ENCODE measurements at regions not wholly inside any gene's neighbourhood (a gene's known extent, or its start where the extent isn't known, plus 50 kb on each side); places are given as distances from the start of the nearest gene placed in this dataset.

GRCh38 chr13:78325585-78325984, 277.8 kb downstream of the POU4F1 start:
- no peak for DNase-seq

GRCh38 chr13:78323848-78324247, 279.5 kb downstream of the POU4F1 start:
- no peak for DNase-seq

DNA sequence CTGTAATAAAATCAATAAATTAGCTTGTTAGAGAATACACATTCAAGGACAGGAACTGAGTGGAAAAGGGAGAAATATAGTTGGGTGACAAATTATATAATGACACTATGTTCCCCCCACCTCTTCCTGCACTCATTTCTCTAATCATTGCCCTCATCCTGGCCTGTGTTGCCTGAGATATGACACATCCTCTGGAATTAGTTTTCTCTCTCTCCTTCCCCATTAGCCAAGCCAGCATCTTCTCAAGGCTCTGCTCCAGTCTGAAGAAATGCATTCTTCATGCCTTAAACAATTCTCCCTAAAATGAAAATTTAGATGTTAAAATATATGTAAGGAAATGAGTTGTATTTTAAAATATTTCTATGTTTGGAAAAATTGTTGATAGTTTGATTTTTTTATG, 280.3 kb downstream of the POU4F1 start:
- DNase-seq = no peak

- no peak for DNase-seq
Measured at GRCh38 chr13:78319101-78319627, 284.2 kb downstream of the POU4F1 start.

- no peak for DNase-seq
Measured at GRCh38 chr13:78317030-78317429, 286.3 kb downstream of the POU4F1 start.

GRCh38 chr13:78309497-78310180, 293.7 kb downstream of the POU4F1 start:
- no peak for DNase-seq

DNA sequence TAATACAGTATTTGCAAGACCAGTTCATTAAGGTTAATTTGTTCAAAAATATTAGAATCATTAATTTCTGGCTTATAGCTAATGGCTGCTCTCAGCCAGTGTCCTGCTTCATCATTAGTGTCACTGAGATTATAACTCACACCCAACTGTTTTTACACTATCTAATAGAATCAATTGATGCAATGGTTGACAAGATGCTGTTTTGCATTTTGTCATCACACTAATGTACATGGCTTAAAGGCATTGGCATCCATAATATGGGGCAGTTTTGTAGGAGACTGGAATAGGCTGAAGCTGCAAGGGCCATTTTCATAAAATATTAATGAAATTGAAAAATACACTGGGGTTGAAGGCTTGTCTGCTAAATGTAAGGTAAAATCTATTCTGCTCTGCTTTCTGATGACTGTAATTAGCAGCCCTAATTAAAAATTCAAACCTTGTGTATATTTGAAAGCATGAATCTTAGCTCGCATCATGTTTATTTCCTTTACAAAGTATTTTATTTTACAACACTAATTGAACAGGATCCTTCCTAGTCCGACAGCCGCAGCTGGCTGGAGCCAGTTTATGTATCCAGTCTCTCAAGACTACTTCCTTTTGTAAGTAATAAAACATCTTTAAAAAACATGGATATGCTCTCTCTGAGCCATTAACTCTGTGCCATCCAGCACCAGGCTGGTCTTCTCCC, 296.7 kb downstream of the POU4F1 start:
- no peak for DNase-seq

GRCh38 chr13:78305171-78305570, 298.2 kb downstream of the POU4F1 start:
- DNase-seq = no peak

DNA sequence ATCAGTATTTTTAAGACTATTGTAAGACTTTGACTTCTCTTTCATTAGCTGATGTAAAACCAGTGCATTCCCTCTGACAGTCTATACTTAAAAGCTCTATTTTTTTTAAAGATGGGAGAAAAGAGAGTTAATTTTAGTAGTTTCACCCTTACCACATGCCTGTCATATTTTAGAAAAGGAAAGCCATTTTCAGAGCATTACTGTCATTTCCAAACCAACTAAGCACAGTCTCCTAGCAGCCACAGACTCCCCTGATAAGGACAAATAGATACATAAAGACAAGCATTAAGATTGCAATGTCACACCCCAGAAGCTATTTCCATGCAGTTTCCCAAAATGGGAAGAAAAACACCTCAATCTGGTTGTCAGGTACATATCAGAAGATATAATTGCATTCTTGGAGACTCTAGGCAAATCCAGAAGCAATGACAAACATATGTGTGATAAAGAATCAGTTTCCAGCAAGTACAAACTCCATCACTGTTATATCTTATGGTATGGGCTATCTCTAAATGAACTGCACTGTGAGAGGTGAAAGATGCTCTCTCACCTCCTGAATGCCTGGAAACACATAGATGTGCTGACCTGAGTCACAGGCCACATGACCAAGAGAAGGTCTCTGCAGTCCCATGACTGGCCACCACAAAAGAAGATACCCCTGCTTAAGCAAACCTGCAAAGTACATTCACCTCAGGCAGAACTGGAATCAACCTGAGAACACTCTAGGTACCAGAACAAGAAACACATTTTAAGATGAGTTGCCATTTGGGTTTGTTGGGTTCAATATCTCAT, 303.3 kb downstream of the POU4F1 start:
- no peak for DNase-seq

DNA sequence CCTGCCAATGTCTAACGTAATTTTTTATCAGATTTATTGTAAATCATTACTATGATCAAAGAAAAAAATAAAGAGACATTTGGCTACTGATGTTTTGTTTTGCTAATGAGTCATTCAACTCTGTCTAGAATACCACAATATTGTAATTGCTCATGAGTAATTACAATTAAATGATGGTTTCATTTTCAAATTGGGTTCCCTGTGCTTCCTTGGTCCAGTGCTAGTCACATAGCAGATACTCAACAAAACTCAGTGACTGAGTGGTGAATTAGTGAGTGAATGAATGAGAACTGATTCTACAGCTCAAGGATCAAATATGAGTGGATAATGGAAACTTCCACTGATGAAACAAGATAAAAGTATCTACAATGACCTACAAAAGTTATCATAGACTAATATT, 304.7 kb downstream of the POU4F1 start:
- no peak for DNase-seq

- no peak for DNase-seq
Measured at GRCh38 chr13:78286748-78287147, 316.6 kb downstream of the POU4F1 start.

DNA sequence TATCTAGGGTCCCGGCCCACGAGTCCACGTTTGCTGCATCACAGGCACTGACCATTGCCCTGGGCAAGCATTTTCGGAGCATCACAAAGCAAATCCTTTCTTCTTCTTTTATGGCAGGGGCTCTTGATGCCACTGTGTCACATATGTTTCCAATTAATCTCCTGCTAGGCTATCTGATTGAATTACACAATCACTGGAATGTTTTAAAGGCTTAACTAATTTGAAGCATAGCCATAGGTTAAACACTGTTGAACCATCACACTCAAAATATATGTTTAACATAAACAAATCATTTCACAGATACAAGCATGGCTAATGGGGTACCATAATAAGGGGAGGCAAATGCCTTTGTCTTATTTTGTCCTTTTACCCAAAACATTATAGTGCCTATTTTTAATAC, 338.3 kb downstream of the POU4F1 start:
- DNase-seq = no peak

- no peak for DNase-seq
Measured at GRCh38 chr13:78258304-78258703, 339.7 kb upstream of the EDNRB start.

GRCh38 chr13:78256484-78256883, 337.9 kb upstream of the EDNRB start:
- no peak for DNase-seq

- DNase-seq = no peak
Measured at GRCh38 chr13:78254113-78254512, 335.5 kb upstream of the EDNRB start.

DNA sequence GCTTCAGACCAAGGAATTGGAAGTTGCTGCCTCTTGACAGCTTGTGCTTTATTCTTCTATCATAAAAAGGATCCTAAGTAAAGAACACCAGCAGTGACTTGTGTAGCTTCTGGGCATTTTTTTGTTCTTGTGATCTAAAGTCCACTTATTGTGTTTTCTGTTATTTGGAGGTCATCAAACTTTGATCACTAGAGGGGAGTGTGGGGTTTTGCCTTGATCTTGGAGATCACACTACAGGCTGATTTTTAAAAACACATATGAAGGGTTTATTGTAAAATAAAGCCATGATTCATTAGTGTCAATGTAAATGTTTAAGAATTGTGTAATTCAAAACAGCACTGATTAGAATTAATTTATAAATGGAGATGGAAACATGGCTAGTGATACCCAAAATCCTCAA, 328.7 kb upstream of the EDNRB start:
- no peak for DNase-seq

DNA sequence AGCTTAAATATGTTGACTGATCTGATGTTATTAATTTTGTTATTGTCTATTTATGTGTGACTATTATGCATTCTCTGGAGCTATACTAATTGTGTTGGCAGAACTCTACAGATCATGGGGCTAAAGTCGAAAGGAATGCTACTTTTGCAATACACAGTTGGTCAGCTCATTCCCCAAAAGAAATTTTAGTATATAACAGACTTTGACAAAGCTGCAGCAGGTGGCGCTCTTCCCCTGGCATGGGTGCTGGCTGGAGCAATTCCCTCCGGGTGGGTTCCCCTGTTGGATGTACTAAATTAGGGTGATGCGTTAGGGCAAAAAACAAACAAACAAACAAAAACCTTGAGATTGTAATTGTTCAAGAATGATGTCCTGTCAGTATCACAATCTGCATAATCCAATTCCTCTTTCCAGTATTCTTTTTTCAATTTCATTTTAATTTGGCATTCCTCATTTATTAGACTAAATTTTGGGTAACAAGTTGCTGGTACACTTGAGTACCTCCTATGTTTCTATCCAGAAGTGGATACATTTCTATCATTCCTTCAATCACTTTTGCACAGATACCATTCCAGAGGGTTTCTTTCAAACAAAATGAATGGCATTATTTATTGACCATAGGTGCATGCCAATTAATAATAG, 322.8 kb upstream of the EDNRB start:
- peak; percentile 11 for DNase-seq

DNA sequence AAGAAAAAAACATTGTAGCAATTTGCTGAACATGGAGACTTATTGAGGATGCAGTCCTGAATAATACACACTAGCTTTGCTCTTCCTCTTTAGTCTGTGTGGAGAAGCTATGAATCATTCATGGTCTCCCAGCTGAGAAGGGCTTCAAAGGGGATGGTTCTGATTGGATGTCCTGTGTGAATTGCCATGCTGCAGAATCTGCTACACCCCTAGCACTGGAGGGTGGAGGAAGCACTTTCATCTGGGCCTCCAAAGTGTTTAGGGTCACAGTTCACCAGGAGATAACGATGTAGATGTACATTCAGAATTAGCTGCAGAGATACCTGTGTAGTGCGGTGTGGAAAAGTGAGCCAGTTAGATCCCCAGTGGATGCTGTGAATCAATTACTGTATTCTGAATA, 321.1 kb upstream of the EDNRB start:
- no peak for DNase-seq

DNA sequence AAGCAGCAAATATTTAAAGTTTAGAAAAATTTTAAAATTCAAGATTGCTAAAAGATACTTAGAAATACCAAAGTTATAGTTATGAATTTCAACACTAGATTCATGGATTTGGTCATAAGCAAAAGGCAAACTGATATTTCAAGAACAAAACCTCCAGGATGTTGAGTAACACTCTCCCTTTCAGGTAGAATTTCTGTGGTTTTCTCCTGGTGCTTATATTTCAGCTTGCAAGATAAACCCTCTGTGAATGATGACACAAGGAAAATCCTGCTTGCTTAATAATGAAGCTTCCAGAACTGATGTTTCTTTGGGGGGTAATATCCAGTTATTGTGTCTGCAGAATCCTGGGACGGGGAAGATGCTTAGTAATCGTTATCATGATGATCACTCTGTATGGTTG, 320.3 kb upstream of the EDNRB start:
- DNase-seq = no peak

GRCh38 chr13:78228940-78229339, 310.3 kb upstream of the EDNRB start:
- no peak for DNase-seq

DNA sequence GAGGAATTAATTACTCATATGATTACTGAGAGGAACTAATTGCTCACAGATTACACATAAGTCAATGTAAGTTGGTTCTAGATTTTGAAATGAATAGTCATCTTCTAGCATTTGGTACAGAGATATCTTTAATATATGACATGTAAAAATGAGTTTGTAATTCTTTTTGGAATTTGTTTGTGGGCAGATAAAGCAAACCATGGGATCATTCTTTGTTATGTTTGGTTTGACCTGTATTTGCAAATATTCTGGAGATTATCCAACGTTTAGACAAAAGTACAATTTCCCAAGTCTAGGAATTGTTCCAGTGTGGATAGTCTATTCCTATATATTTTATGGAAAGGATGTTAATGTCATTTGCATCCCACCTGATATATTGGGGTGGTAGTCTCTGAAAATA, 309.6 kb upstream of the EDNRB start:
- no peak for DNase-seq

GRCh38 chr13:78227709-78228108, 309.1 kb upstream of the EDNRB start:
- no peak for DNase-seq

- no peak for DNase-seq
Measured at GRCh38 chr13:78215458-78216108, 297.0 kb upstream of the EDNRB start.

Data from NCI-H187 treated with DMSO at 0.1 percent for 48 hours (cell line).